AG04450 (cell line): ENCODE measurements at regions not wholly inside any gene's neighbourhood (a gene's known extent, or its start where the extent isn't known, plus 50 kb on each side); places are given as distances from the start of the nearest gene placed in this dataset.

Experiments
- CTCF ChIA-PET: fragments of 300-600, 350-600 bp; formaldehyde crosslinking; extraction: SDS; loops from one replicate; lab custom pipeline; 2022; ENCODE audit warnings: antibody characterized with exemption, inconsistent platforms; lab: Charles Lee
- POLR2A ChIA-PET: fragments of 350-600 bp; formaldehyde crosslinking; extraction: SDS; loops from one replicate; lab custom pipeline; 2021; ENCODE audit warnings: antibody characterized with exemption, inconsistent platforms; lab: Yijun Ruan, JAX
- DNase-seq: peaks from one replicate; pipeline ENCODE4 v3.0.0-alpha.2; 2011; ENCODE audit warnings: low read depth, low spot score
- H3K27ac ChIP-seq: one replicate; pipeline ENCODE4 v1.5.1; 2012; ENCODE audit warnings: low read depth, low read length, control low read depth
- H3K27me3 ChIP-seq: one replicate; pipeline ENCODE4 v1.6.0; 2012; ENCODE audit warnings: low read length; ENCODE audit not compliant: control insufficient read depth, insufficient read depth
- H3K4me3 ChIP-seq: 2 replicates; pipeline ENCODE4 v1.5.1; 2011; ENCODE audit warnings: mild to moderate bottlenecking, low read depth, low read length, control low read depth
- H3K9me3 ChIP-seq: 2 replicates; pipeline ENCODE4 v1.5.1; 2012; ENCODE audit warnings: low read length; ENCODE audit not compliant: control insufficient read depth, insufficient read depth
- TF ChIP-seq, protein P1 (sequence below): IDR thresholded peaks from 2 replicates; pipeline ENCODE4 v1.5.1; 2011; ENCODE audit warnings: low read depth, low read length, control low read depth, inconsistent platforms

DNA sequence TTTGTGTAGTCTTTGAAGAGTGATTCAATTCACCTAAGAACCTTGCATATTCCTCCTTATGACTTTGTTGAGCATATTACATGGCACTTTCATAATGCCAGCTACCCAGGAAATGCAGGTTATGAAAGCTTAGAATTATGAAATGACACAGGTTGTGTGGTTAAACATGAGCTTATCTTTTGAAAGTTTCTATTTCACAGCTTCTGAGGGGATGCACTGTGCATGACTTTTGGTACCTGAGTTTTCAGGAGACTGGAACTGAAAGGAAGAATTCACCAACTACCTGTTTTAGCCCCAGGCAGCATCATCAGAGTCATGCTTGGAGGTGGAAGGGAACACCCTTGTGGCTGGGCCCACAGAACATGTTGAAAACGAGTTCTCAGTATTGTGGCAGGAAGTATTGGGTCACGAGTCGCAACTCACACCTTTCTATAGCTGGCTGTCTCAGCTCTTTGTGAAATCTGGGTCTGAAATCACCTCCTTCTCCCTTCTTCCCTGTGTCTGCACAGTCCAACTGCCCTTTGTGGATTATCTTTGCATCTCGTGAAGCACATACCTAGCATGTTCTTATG is 228.2 kb downstream of the PTEN start:
- no peak overlapping the region for H3K27ac ChIP-seq
- no peak overlapping the region for H3K4me3 ChIP-seq
- ChIA-PET CTCF (no interaction called here), POLR2A (interaction anchor here (0.6 kb wide), 1 partner anchor 54 kb away, joined by 5 read pairs; no protein-coding TSS in a partner anchor)
- no peaks in the 10 kb centered on the region for H3K9me3 ChIP-seq
- H3K27me3 ChIP-seq: no peaks in the 10 kb centered on the region
- no peak for DNase-seq
- TF ChIP-seq, protein P1, sequence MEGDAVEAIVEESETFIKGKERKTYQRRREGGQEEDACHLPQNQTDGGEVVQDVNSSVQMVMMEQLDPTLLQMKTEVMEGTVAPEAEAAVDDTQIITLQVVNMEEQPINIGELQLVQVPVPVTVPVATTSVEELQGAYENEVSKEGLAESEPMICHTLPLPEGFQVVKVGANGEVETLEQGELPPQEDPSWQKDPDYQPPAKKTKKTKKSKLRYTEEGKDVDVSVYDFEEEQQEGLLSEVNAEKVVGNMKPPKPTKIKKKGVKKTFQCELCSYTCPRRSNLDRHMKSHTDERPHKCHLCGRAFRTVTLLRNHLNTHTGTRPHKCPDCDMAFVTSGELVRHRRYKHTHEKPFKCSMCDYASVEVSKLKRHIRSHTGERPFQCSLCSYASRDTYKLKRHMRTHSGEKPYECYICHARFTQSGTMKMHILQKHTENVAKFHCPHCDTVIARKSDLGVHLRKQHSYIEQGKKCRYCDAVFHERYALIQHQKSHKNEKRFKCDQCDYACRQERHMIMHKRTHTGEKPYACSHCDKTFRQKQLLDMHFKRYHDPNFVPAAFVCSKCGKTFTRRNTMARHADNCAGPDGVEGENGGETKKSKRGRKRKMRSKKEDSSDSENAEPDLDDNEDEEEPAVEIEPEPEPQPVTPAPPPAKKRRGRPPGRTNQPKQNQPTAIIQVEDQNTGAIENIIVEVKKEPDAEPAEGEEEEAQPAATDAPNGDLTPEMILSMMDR: no peak

DNA sequence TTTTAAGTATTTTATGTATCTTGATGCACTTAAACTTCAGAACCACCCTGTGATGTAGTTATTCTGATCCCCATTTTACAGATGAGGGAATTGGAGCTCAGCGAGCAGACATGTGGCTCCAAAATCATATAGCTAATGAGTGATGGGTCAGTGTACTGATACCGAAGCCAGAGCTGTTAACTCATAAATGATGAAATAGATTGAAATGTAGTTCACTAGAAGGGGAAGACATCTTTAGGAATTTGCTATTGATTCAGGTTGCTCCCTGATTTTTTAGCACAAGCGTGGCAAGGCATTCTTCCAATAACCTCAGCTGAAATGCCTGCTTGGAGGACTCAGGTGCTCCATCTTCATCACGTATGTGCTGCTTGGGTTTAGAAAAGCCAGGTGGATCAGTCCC is 228.8 kb downstream of the PTEN start:
- CTCF ChIA-PET: no interaction called here

DNA sequence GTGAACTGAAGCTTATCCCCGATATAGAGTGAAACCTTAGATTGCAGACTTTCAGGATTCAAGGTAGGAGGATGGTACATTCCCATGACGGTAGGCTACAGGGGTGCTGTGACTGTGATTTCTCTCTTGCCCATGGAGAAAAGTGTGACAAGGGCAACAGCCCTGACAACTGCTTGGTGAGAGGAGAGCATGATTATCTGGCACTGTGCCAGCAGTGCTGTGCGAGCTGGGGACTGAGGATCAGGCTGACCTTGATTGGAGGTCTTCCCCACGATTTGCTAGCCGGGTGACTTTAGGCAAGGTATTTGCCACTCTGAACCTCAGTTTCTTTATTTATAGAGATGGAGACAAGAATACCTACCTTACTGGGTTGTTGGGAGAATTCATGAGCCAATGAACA is 229.5 kb downstream of the PTEN start:
- no peak for DNase-seq
- no peaks in the 10 kb centered on the region for H3K27me3 ChIP-seq
- H3K27ac ChIP-seq: no peak overlapping the region
- CTCF ChIA-PET: no interaction called here
- TF ChIP-seq, protein P1: no peak
- POLR2A ChIA-PET: no interaction called here
- H3K4me3 ChIP-seq: no peak overlapping the region
- no peaks in the 10 kb centered on the region for H3K9me3 ChIP-seq

More for the DNA sequence above, 228.8 kb downstream of the PTEN start:
- no peak overlapping the region for H3K27ac ChIP-seq
- DNase-seq: no peak
- no peaks in the 10 kb centered on the region for H3K9me3 ChIP-seq
- TF ChIP-seq, protein P1: no peak
- no peak overlapping the region for H3K4me3 ChIP-seq
- no peaks in the 10 kb centered on the region for H3K27me3 ChIP-seq
- POLR2A ChIA-PET: interaction anchor here (0.6 kb wide), 1 partner anchor 53 kb away, joined by 5 read pairs; no protein-coding TSS in a partner anchor

DNA sequence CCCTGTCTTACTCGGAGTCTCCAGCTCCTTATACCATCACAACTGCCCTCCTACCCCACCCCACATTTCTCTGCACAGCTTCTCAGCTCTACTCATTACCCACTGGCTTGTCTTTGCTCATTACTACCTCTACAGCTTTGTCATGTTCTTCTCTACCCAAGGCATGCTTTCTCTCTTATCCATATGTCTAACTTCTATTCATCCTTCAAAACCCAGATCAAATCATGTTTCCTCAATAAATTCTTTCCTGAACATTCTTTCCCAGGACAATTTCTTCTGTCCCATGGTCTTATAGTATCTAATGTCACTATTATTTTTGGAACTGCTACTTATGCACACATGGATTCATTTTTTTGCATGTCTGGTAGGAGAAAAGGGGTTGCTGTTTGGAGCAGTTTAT is 231.4 kb downstream of the PTEN start:
- H3K27ac ChIP-seq: peak overlapping the region; percentile 23
- no peak overlapping the region for H3K4me3 ChIP-seq
- no peak for DNase-seq
- no peaks in the 10 kb centered on the region for H3K27me3 ChIP-seq
- POLR2A ChIA-PET: no interaction called here
- no peaks in the 10 kb centered on the region for H3K9me3 ChIP-seq
- TF ChIP-seq, protein P1: no peak
- CTCF ChIA-PET: no interaction called here

DNA sequence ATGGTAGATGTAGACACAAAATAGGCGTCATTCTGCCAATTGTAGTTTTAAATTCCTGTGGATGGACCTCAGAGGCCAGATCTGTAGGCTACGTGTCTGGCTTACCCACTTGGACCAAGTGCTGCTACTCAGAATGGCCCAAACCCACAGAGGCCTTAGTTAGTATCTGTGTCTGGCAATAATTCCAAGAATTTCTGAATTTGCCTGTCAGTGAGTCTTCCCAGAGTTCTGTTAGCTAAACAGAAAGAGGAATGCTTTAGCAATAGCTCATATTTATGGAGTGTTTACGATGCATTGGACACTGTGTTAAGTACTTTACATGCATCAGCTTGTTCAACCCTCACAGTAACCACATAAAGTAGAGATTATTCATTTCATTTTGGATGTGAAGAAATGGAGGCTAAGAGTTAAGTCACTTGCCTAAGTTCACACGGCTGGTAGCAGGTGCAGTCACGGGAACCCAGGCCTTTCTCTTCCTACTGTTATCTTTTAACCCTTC is 231.8 kb downstream of the PTEN start:
- H3K9me3 ChIP-seq: no peaks in the 10 kb centered on the region
- no peaks in the 10 kb centered on the region for H3K27me3 ChIP-seq
- peak overlapping the region; percentile 23 for H3K27ac ChIP-seq
- POLR2A ChIA-PET: no interaction called here
- no peak overlapping the region for H3K4me3 ChIP-seq
- peak; percentile 74 for DNase-seq
- TF ChIP-seq, protein P1: no peak
- CTCF ChIA-PET: no interaction called here
